ENCODE measurements at regions not wholly inside any gene's neighbourhood (a gene's known extent, or its start where the extent isn't known, plus 50 kb on each side); places are given as distances from the start of the nearest gene placed in this dataset.

GRCh38 chr2:52879561-52879960 is 888.0 kb upstream of the CHAC2 start:
- Histone ChIP-seq H3K9me3 (no peaks in the 10 kb centered on the region), H3K4me3 (no peak overlapping the region), H3K27ac (no peak overlapping the region), H3K36me3 (no peaks in the 10 kb centered on the region), H3K4me1 (no peaks in the 10 kb centered on the region), H3K27me3 (no peaks in the 10 kb centered on the region)
- ATAC-seq (ENCODE audit: low FRiP score in 2 of 2) (no peak), DNase-seq (no peak)
- TF ChIP-seq CTCF (IDR thresholded peaks at IDR 0.05) (no peak), EP300 (IDR thresholded peaks at IDR 0.05) (no peak), POLR2A (IDR thresholded peaks at IDR 0.05) (no peak), POLR2AphosphoS5 (IDR thresholded peaks at IDR 0.05) (no peak)
- WGBS, 2 donors, result 72 to 79% methylated on average over 4 of the region's 4 CpGs

- Histone ChIP-seq H3K36me3 (no peaks in the 10 kb centered on the region), H3K4me1 (no peaks in the 10 kb centered on the region), H3K27me3 (no peaks in the 10 kb centered on the region), H3K9me3 (no peaks in the 10 kb centered on the region), H3K4me3 (no peak overlapping the region), H3K27ac (no peak overlapping the region)
- 72 to 74% methylated on average over 1 of the region's 1 CpG for WGBS, 2 donors
- ATAC-seq (ENCODE audit: low FRiP score in 2 of 2) (no peak), DNase-seq (no peak)
- TF ChIP-seq EP300 (IDR thresholded peaks at IDR 0.05) (no peak), POLR2AphosphoS5 (IDR thresholded peaks at IDR 0.05) (no peak), POLR2A (IDR thresholded peaks at IDR 0.05) (no peak), CTCF (IDR thresholded peaks at IDR 0.05) (no peak)
Measured at GRCh38 chr2:52877703-52878102, 889.9 kb upstream of the CHAC2 start.

- WGBS, 2 donors, result 65 to 73% methylated on average over 6 of the region's 6 CpGs
Measured at GRCh38 chr2:52874466-52875106, 893.0 kb upstream of the CHAC2 start.

DNA sequence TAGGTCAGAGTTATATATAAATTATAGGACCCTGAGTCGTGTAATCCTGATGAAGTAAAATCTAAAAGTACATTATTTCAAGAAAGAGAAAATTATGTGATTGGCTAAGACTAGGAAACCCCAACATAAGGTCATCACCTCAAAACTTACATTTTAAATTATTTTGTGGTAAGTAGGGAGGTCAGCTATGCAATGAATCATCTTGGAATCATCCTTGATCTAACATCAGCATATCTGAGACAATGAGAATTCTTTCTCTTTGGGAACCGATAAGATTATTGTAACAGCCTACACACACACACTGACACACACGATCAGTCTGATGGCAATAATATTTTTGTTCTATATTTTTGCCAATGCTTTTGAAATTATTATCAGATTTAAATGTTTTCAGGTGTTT is 904.8 kb upstream of the CHAC2 start:
- Histone ChIP-seq H3K9me3 (no peaks in the 10 kb centered on the region), H3K27ac (no peak overlapping the region), H3K36me3 (no peaks in the 10 kb centered on the region), H3K4me3 (no peak overlapping the region), H3K4me1 (no peaks in the 10 kb centered on the region), H3K27me3 (no peaks in the 10 kb centered on the region)
- no peak for TF ChIP-seq POLR2A (IDR thresholded peaks at IDR 0.05)
- no peak for TF ChIP-seq POLR2AphosphoS5 (IDR thresholded peaks at IDR 0.05)
- no peak for TF ChIP-seq CTCF (IDR thresholded peaks at IDR 0.05)
- no peak for TF ChIP-seq EP300 (IDR thresholded peaks at IDR 0.05)
- DNase-seq (no peak), ATAC-seq (ENCODE audit: low FRiP score in 2 of 2) (no peak)
- 84 to 88% methylated on average over 3 of the region's 3 CpGs for WGBS, 2 donors

More at GRCh38 chr2:52874466-52875106, 893.0 kb upstream of the CHAC2 start:
- no peaks in the 10 kb centered on the region for H3K9me3 ChIP-seq
- no peaks in the 10 kb centered on the region for H3K36me3 ChIP-seq
- ATAC-seq (ENCODE audit: low FRiP score in 2 of 2) (no peak), DNase-seq (no peak)
- no peaks in the 10 kb centered on the region for H3K27me3 ChIP-seq
- TF ChIP-seq POLR2A (IDR thresholded peaks at IDR 0.05), result no peak
- TF ChIP-seq CTCF (IDR thresholded peaks at IDR 0.05), result no peak
- no peak for TF ChIP-seq POLR2AphosphoS5 (IDR thresholded peaks at IDR 0.05)
- no peak for TF ChIP-seq EP300 (IDR thresholded peaks at IDR 0.05)
- H3K4me3 ChIP-seq, result no peak overlapping the region
- no peaks in the 10 kb centered on the region for H3K4me1 ChIP-seq
- no peak overlapping the region for H3K27ac ChIP-seq

DNA sequence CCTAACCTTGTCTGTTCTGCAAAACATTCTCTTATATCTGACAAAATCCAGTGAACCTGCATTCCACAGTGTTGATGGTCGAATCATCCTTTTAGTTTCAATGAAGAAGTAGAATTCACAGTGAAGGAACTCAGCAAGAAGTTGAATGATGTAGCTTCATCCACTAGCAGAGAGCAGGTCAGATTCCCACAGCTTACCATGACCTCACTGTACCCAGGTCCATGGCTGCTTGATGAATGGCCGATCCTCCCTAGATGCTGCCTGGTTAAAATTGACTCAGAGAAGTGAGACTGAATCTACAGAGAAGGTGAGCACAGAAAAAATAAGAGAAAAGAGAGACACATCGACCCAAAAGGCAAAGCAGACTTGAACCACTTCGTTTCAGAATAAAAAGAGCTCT is 906.0 kb upstream of the CHAC2 start:
- WGBS, 2 donors, result 74 to 85% methylated on average over 4 of the region's 4 CpGs
- Histone ChIP-seq H3K4me3 (no peak overlapping the region), H3K4me1 (no peaks in the 10 kb centered on the region), H3K9me3 (no peaks in the 10 kb centered on the region), H3K27me3 (no peaks in the 10 kb centered on the region), H3K36me3 (no peaks in the 10 kb centered on the region), H3K27ac (no peak overlapping the region)
- TF ChIP-seq EP300 (IDR thresholded peaks at IDR 0.05), result no peak
- no peak for TF ChIP-seq POLR2A (IDR thresholded peaks at IDR 0.05)
- ATAC-seq (ENCODE audit: low FRiP score in 2 of 2) (no peak), DNase-seq (no peak)
